GM12878 (cell line): ENCODE measurements at regions not wholly inside any gene's neighbourhood (a gene's known extent, or its start where the extent isn't known, plus 50 kb on each side); places are given as distances from the start of the nearest gene placed in this dataset.

Experiments
- ATAC-seq: fragments of 200-7000 bp; cut with Tn5 transposase; 3 replicates; pipeline ENCODE4 v1.9.1; 2020; ENCODE audit warnings: mild to moderate bottlenecking, moderate library complexity
- BruUV-seq: library from RNA; stranded (reverse); fragments of 400-500 nt; replicated peaks from 2 replicates; lab custom pipeline; 2021; lab: Mats Ljungman, UMichigan
- CTCF ChIA-PET: fragments of 300-600 bp; sonication (Branson Sonifier 250); formaldehyde crosslinking; extraction: SDS; loops from one replicate; lab custom pipeline; 2021; ENCODE audit warnings: inconsistent platforms; lab: Yijun Ruan, JAX
- POLR2A ChIA-PET: fragments of 350-600 bp; formaldehyde crosslinking; extraction: SDS; loops from one replicate; lab custom pipeline; 2021; ENCODE audit warnings: inconsistent platforms; lab: Charles Lee
- RAD21 ChIA-PET: fragments of 300-600 bp; sonication (Branson Sonifier 250); formaldehyde crosslinking; loops from one replicate; lab custom pipeline; 2023; ENCODE audit warnings: antibody characterized with exemption; ENCODE audit not compliant: unreplicated experiment; lab: Charles Lee
- SMC1A ChIA-PET: fragments of 300-600 bp; sonication (Branson Sonifier 250); formaldehyde crosslinking; loops from one replicate; lab custom pipeline; 2023; ENCODE audit not compliant: unreplicated experiment, uncharacterized antibody; lab: Charles Lee
- DNase-seq: peaks from one replicate; pipeline ENCODE4 v3.0.0-alpha.2; 2011; ENCODE audit warnings: low read depth, low spot score
- FAIRE-seq: peaks from 3 replicates; lab custom pipeline; 2011; peaks lifted over from hg19 to GRCh38; lab: Jason Lieb, UNC
- H2AFZ ChIP-seq: 2 replicates; pipeline ENCODE4 v1.6.0; 2011; ENCODE audit warnings: low read depth, low read length, control low read depth; ENCODE audit not compliant: control insufficient read depth
- H3K27ac ChIP-seq: 2 replicates; pipeline ENCODE4 v1.5.1; 2011; ENCODE audit warnings: control low read depth; ENCODE audit not compliant: control insufficient read depth, insufficient read depth
- H3K27me3 ChIP-seq, 2 experiments: replicated peaks in 1 of 2; 2 replicates each; pipeline versions ENCODE4 v1.6.0 to v1.6.1; 2011; ENCODE audit warnings: low read length in 1 of 2; ENCODE audit not compliant: control insufficient read depth in 2 of 2, insufficient read depth in 2 of 2
- H3K36me3 ChIP-seq, 2 experiments: 2 replicates each; pipeline ENCODE4 v1.5.1; 2011; ENCODE audit warnings: low read length in 1 of 2; ENCODE audit not compliant: control insufficient read depth in 2 of 2, insufficient read depth in 2 of 2
- H3K4me1 ChIP-seq: 2 replicates; pipeline ENCODE4 v1.6.1; 2011; ENCODE audit warnings: mild to moderate bottlenecking, low read length, moderate library complexity, mixed read lengths; ENCODE audit not compliant: control insufficient read depth, insufficient read depth
- H3K4me2 ChIP-seq: 2 replicates; pipeline ENCODE4 v1.6.0; 2011; ENCODE audit warnings: control low read depth; ENCODE audit not compliant: control insufficient read depth, insufficient read depth
- H3K4me3 ChIP-seq: fragments of 200-600 bp; sonication (generic); 2 replicates; pipeline ENCODE4 v1.5.1; 2016
- H3K79me2 ChIP-seq: 2 replicates; pipeline ENCODE4 v1.6.0; 2011; ENCODE audit warnings: low read length; ENCODE audit not compliant: control insufficient read depth, insufficient read depth
- H3K9ac ChIP-seq: 2 replicates; pipeline ENCODE4 v1.8.0; 2011; ENCODE audit warnings: low read length, control low read depth, mixed read lengths; ENCODE audit not compliant: control insufficient read depth, insufficient read depth
- H3K9me3 ChIP-seq: replicated peaks from 3 replicates; pipeline ENCODE4 v1.5.1; 2011; ENCODE audit warnings: mild to moderate bottlenecking, low read length; ENCODE audit not compliant: control insufficient read depth, insufficient read depth
- H4K20me1 ChIP-seq: 2 replicates; pipeline ENCODE4 v1.6.0; 2011; ENCODE audit not compliant: control insufficient read depth, insufficient read depth
- ASH2L ChIP-seq: fragments of 300-600, 200-600 bp; sonication (generic); IDR thresholded peaks from 2 replicates; pipeline ENCODE4 v1.6.1; 2017; ENCODE audit warnings: low read depth, mild to moderate bottlenecking, borderline replicate concordance
- CBX3 ChIP-seq: fragments of 200-600 bp; sonication (generic); IDR thresholded peaks from 2 replicates; pipeline ENCODE4 v1.6.1; 2016; ENCODE audit warnings: low read depth, borderline replicate concordance
- CHD2 ChIP-seq: IDR thresholded peaks from 2 replicates; pipeline ENCODE4 v1.6.1; 2011; ENCODE audit warnings: low read depth, low read length, improper control_type of control experiment, borderline replicate concordance
- HDAC2 ChIP-seq: fragments of 200-600 bp; sonication (generic); IDR thresholded peaks from 2 replicates; pipeline ENCODE4 v1.6.1; 2017
- PRDM15 ChIP-seq: fragments of 450-650 bp; formaldehyde crosslinking; IDR thresholded peaks from 2 replicates; pipeline ENCODE4 v1.4.0; 2020; ENCODE audit warnings: mild to moderate bottlenecking, moderate library complexity
- RAD21 ChIP-seq: IDR thresholded peaks from 2 replicates; pipeline ENCODE4 v1.6.1; 2011; ENCODE audit warnings: mild to moderate bottlenecking, low read depth, low read length, moderate library complexity; ENCODE audit not compliant: insufficient read depth
- RFX5 ChIP-seq: IDR thresholded peaks from 2 replicates; pipeline ENCODE4 v1.6.1; 2011; ENCODE audit warnings: low read depth, low read length, improper control_type of control experiment
- STAT3 ChIP-seq: IDR thresholded peaks from 2 replicates; pipeline ENCODE4 v1.6.1; 2011; ENCODE audit warnings: low read depth, low read length, improper control_type of control experiment
- TBL1XR1 ChIP-seq: IDR thresholded peaks from 2 replicates; pipeline ENCODE4 v1.6.1; 2012; ENCODE audit warnings: low read depth, low read length, improper control_type of control experiment
- ZBTB4 ChIP-seq: fragments of 450-650 bp; formaldehyde crosslinking; IDR thresholded peaks from 2 replicates; pipeline ENCODE4 v1.4.0; 2022; ENCODE audit warnings: mild to moderate bottlenecking, moderate library complexity
- ZBTB40 ChIP-seq: fragments of 450-650 bp; IDR thresholded peaks from 2 replicates; pipeline ENCODE4 v1.6.1; 2016; ENCODE audit warnings: mild to moderate bottlenecking, moderate library complexity, borderline replicate concordance
- ZNF207 ChIP-seq: fragments of 450-650 bp; IDR thresholded peaks from 2 replicates; pipeline ENCODE4 v1.6.1; 2014; ENCODE audit warnings: antibody characterized with exemption, mild to moderate bottlenecking, borderline replicate concordance
- WGBS: methylation state at CpG from one replicate; pipeline ENCODE4 v1.1.6; 2016; ENCODE audit warnings: low lambda C conversion rate; ENCODE audit not compliant: insufficient replicate concordance, insufficient coverage; ENCODE audit errors: missing lambda C conversion rate; 5-methylcytosine and 5-hydroxymethylcytosine counted together
- in situ Hi-C: fragments of 300-500 bp; cut with MboI; formaldehyde crosslinking; loops from 9 replicates; pipeline ENCODE4 v1.14.3; 2018; ENCODE audit warnings: mixed read lengths
- intact Hi-C: fragments of 100-400 bp; cut with micrococcal nuclease; formaldehyde crosslinking; loops from one replicate; pipeline ENCODE4 v1.14.2; 2022; ENCODE audit not compliant: unreplicated experiment

GRCh38 chr2:236904389-236905263, 181.1 kb upstream of the COPS8 start:
- ATAC-seq = no peak
- Histone ChIP-seq H3K4me2 (no peak overlapping the region), H3K27ac (no peak overlapping the region), H3K27me3 (peaks cover 2 to 3% of the 10 kb centered on the region in 2 experiments; a peak in 3 of 4 replicates), H3K36me3 (no peaks in the 10 kb centered on the region), H3K79me2 (no peaks in the 10 kb centered on the region), H3K9me3 (no peaks in the 10 kb centered on the region), H3K4me1 (no peaks in the 10 kb centered on the region), H2AFZ (no peak overlapping the region), H4K20me1 (no peaks in the 10 kb centered on the region), H3K9ac (no peak overlapping the region), H3K4me3 (no peak overlapping the region)
- RAD21 ChIA-PET = no interaction called here
- POLR2A ChIA-PET = interaction anchor here (0.5 kb wide), 1 partner anchor 144 kb away, joined by 3 read pairs; no protein-coding TSS in a partner anchor
- SMC1A ChIA-PET = no interaction called here
- no peak for FAIRE-seq
- in situ Hi-C loops (no loop called here), intact Hi-C loops (no loop called here)
- DNase-seq = no peak
- WGBS = 39% methylated on average over 13 of the region's 13 CpGs
- no TSS peak for BruUV-seq
- CTCF ChIA-PET = no interaction called here
- no peak for TF ChIP-seq STAT3
- TF ChIP-seq HDAC2 = no peak
- TF ChIP-seq ZNF207 = no peak
- TF ChIP-seq PRDM15 (CRISPR knock-in tag) = no peak
- TF ChIP-seq ZBTB40 = no peak
- no peak for TF ChIP-seq CBX3
- no peak for TF ChIP-seq ASH2L
- no peak for TF ChIP-seq ZBTB4 (CRISPR knock-in tag)
- TF ChIP-seq RAD21 = no peak
- TF ChIP-seq CHD2 = no peak
- TF ChIP-seq RFX5 = no peak
- TF ChIP-seq TBL1XR1 = no peak
